Body of pancreas (tissue), 4 donors: ENCODE measurements at regions not wholly inside any gene's neighbourhood (a gene's known extent, or its start where the extent isn't known, plus 50 kb on each side); places are given as distances from the start of the nearest gene placed in this dataset.

Source experiments
- ATAC-seq: fragments of 150-250 bp; one replicate; pipeline ENCODE4 v1.9.1; 2016
- DNase-seq, 4 donors: peaks; one replicate each; pipeline ENCODE4 v3.0.0-alpha.2; 2019
- H3K27ac ChIP-seq, 4 donors: fragments of 200-600 bp; sonication (generic); 1 replicate in 3 of 4; 2 replicates in 1 of 4; pipeline versions ENCODE4 v1.5.1 to v1.6.1; 2016 to 2019; ENCODE audit warnings: mild to moderate bottlenecking in 1 of 4, mixed read lengths in 1 of 4, moderate library complexity in 1 of 4
- H3K27me3 ChIP-seq, 2 donors: fragments of 200-600 bp; sonication (generic); one replicate each; pipeline ENCODE4 v1.6.0; 2016; ENCODE audit warnings: mild to moderate bottlenecking in 1 of 2
- H3K36me3 ChIP-seq, 2 donors: fragments of 200-600 bp; sonication (generic); replicated peaks in 1 of 2; 2 replicates each; pipeline ENCODE4 v1.5.1; 2016; ENCODE audit warnings: low read depth in 2 of 2; ENCODE audit not compliant: insufficient read depth in 1 of 2
- H3K4me1 ChIP-seq: fragments of 200-600 bp; sonication (generic); one replicate; pipeline ENCODE4 v1.6.0; 2016
- H3K4me3 ChIP-seq, 2 donors: fragments of 200-600 bp; sonication (generic); 1 replicate in 1 of 2; 2 replicates in 1 of 2; pipeline ENCODE4 v1.5.1; 2016 to 2019
- H3K9me3 ChIP-seq, 3 donors: fragments of 200-600 bp; sonication (generic); 1 replicate in 2 of 3; 2 replicates in 1 of 3; pipeline ENCODE4 v1.5.1; 2016
- CTCF ChIP-seq, 7 experiments: fragments of 450-650 bp in 4 of 7; fragments of 200-600 bp in 3 of 7; sonication (generic) in 3 of 7; IDR thresholded peaks; one replicate each; pipeline ENCODE4 v1.5.1; 2016 to 2019; ENCODE audit warnings: antibody characterized with exemption in 7 of 7
- POLR2A ChIP-seq, 3 donors: fragments of 450-650 bp; IDR thresholded peaks; one replicate each; pipeline ENCODE4 v1.6.1; 2016; ENCODE audit warnings: antibody characterized with exemption in 3 of 3, mild to moderate bottlenecking in 2 of 3
- WGBS, 2 donors: methylation state at CpG; one replicate each; pipeline ENCODE4 v1.1.5; 2017; 5-methylcytosine and 5-hydroxymethylcytosine counted together
- intact Hi-C: fragments of 100-400 bp; cut with DNase I; formaldehyde crosslinking; loops from one replicate; pipeline ENCODE4 v1.15.1; 2023

GRCh38 chr14:98769326-98769725 is 502.7 kb downstream of the BCL11B start:
- ATAC-seq (no peak), DNase-seq (no peak)
- no peak overlapping the region for H3K27ac ChIP-seq
- no peak for TF ChIP-seq POLR2A (IDR thresholded peaks at IDR 0.05)
- H3K27me3 ChIP-seq = no peaks in the 10 kb centered on the region
- 65 to 72% methylated on average over 10 of the region's 10 CpGs for WGBS, 2 donors
- no peaks in the 10 kb centered on the region for H3K36me3 ChIP-seq
- intact Hi-C loops = no loop called here
- no peaks in the 10 kb centered on the region for H3K4me1 ChIP-seq
- no peaks in the 10 kb centered on the region for H3K9me3 ChIP-seq
- H3K4me3 ChIP-seq = no peak overlapping the region

GRCh38 chr14:98770151-98770550 is 501.8 kb downstream of the BCL11B start:
- ATAC-seq (no peak), DNase-seq (no peak)
- no peak overlapping the region for H3K4me3 ChIP-seq
- H3K9me3 ChIP-seq = no peaks in the 10 kb centered on the region
- no peaks in the 10 kb centered on the region for H3K4me1 ChIP-seq
- intact Hi-C loops = no loop called here
- no peak for TF ChIP-seq POLR2A (IDR thresholded peaks at IDR 0.05)
- no peak for TF ChIP-seq CTCF (IDR thresholded peaks at IDR 0.05)
- no peaks in the 10 kb centered on the region for H3K36me3 ChIP-seq
- H3K27ac ChIP-seq = no peak overlapping the region
- WGBS, 2 donors = 76 to 83% methylated on average over 3 of the region's 3 CpGs
- H3K27me3 ChIP-seq = no peaks in the 10 kb centered on the region

GRCh38 chr14:98773814-98774213 is 498.2 kb downstream of the BCL11B start:
- DNase-seq (no peak), ATAC-seq (no peak)
- H3K4me1 ChIP-seq = no peaks in the 10 kb centered on the region
- H3K4me3 ChIP-seq = no peak overlapping the region
- H3K36me3 ChIP-seq = no peaks in the 10 kb centered on the region
- H3K9me3 ChIP-seq = no peaks in the 10 kb centered on the region
- H3K27me3 ChIP-seq = no peaks in the 10 kb centered on the region
- intact Hi-C loops = no loop called here
- no peak overlapping the region for H3K27ac ChIP-seq
- 61 to 75% methylated on average over 5 of the region's 5 CpGs for WGBS, 2 donors
- TF ChIP-seq CTCF (IDR thresholded peaks at IDR 0.05) = no peak
- TF ChIP-seq POLR2A (IDR thresholded peaks at IDR 0.05) = no peak

GRCh38 chr14:98775892-98776291 is 496.1 kb downstream of the BCL11B start:
- TF ChIP-seq CTCF (IDR thresholded peaks at IDR 0.05) (no peak), POLR2A (IDR thresholded peaks at IDR 0.05) (no peak)
- no peaks in the 10 kb centered on the region for H3K27me3 ChIP-seq
- DNase-seq (no peak), ATAC-seq (no peak)
- intact Hi-C loops = no loop called here
- no peaks in the 10 kb centered on the region for H3K4me1 ChIP-seq
- H3K27ac ChIP-seq = no peak overlapping the region
- no peaks in the 10 kb centered on the region for H3K9me3 ChIP-seq
- WGBS, 2 donors = 48% methylated on average over 2 of the region's 2 CpGs
- H3K36me3 ChIP-seq = no peaks in the 10 kb centered on the region
- H3K4me3 ChIP-seq = no peak overlapping the region

GRCh38 chr14:98782062-98782461 is 489.9 kb downstream of the BCL11B start:
- Histone ChIP-seq H3K4me1 (no peaks in the 10 kb centered on the region), H3K36me3 (no peaks in the 10 kb centered on the region), H3K27ac (no peak overlapping the region), H3K27me3 (no peaks in the 10 kb centered on the region), H3K9me3 (no peaks in the 10 kb centered on the region), H3K4me3 (no peak overlapping the region)
- intact Hi-C loops = no loop called here
- TF ChIP-seq CTCF (IDR thresholded peaks at IDR 0.05) = no peak
- no peak for TF ChIP-seq POLR2A (IDR thresholded peaks at IDR 0.05)
- ATAC-seq (no peak), DNase-seq (no peak)
- WGBS, 2 donors = 83 to 85% methylated on average over 5 of the region's 5 CpGs
